GM12873 (cell line): ENCODE measurements at regions not wholly inside any gene's neighbourhood (a gene's known extent, or its start where the extent isn't known, plus 50 kb on each side); places are given as distances from the start of the nearest gene placed in this dataset.

Experiments
- TF ChIP-seq, protein P1 (sequence below): IDR thresholded peaks from 2 replicates; pipeline ENCODE4 v1.5.1; 2012; ENCODE audit warnings: low read depth, mild to moderate bottlenecking, moderate library complexity, low read length, control low read depth; ENCODE audit not compliant: insufficient read depth; ENCODE audit errors: missing control alignments

DNA sequence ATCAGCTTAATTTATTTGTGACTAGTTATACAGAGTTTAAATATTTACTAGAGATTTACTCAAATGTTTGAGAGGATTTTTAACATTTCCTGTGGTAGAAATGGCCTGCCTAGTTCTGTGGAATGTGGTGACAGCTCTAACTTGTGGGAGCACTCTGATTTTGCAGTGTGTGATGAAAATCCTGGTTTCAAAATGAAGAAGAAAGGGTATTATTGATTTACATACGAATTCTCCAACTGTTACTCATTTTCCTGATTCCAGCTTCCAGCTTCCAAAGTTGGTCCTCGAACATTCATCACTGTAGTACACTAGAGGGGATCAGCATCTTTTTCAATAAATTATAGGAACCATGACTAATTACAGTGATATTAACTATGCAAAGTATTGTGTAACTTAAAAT, 462.7 kb upstream of the PKN2 start:
- TF ChIP-seq, protein P1, sequence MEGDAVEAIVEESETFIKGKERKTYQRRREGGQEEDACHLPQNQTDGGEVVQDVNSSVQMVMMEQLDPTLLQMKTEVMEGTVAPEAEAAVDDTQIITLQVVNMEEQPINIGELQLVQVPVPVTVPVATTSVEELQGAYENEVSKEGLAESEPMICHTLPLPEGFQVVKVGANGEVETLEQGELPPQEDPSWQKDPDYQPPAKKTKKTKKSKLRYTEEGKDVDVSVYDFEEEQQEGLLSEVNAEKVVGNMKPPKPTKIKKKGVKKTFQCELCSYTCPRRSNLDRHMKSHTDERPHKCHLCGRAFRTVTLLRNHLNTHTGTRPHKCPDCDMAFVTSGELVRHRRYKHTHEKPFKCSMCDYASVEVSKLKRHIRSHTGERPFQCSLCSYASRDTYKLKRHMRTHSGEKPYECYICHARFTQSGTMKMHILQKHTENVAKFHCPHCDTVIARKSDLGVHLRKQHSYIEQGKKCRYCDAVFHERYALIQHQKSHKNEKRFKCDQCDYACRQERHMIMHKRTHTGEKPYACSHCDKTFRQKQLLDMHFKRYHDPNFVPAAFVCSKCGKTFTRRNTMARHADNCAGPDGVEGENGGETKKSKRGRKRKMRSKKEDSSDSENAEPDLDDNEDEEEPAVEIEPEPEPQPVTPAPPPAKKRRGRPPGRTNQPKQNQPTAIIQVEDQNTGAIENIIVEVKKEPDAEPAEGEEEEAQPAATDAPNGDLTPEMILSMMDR, result no peak

DNA sequence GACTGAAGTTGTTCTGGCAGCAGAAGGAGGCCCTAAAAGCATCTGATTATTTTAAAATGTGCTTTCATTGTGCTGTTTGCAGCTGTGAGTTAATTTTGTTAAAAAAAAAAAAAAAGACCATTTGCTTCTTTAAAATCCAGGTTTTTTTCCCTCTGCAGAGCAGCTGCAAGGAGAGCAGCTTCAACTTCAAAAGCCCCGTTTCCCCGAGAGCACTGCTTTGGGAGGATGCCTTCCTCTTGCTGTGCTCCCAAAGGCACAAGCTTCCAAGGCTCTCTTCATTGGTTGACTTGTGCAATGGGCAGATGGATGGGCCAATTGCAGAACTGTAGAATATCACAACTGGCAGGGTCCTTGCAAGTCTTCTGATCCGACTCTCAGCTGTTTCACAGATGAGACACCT, 459.2 kb upstream of the PKN2 start:
- TF ChIP-seq, protein P1, result no peak

DNA sequence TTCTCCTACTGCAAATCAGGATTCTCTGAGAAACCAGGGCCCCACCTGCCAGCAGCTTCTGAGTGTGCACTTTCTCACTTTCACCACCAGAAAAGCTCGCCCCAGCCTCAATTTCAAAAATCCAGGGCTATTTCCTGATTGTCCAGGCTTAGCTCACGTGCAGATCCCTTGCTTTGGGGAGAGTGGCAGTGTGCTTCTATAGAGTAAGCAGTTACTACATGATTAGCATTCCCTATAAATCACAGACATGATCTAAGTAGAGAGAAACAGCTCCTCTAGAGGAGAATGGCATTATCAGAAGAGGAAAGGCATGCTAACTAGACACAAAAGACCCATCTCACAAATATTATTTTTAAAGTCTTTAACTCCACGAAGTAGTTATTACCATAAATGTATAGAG, 456.0 kb upstream of the PKN2 start:
- TF ChIP-seq, protein P1, result no peak

DNA sequence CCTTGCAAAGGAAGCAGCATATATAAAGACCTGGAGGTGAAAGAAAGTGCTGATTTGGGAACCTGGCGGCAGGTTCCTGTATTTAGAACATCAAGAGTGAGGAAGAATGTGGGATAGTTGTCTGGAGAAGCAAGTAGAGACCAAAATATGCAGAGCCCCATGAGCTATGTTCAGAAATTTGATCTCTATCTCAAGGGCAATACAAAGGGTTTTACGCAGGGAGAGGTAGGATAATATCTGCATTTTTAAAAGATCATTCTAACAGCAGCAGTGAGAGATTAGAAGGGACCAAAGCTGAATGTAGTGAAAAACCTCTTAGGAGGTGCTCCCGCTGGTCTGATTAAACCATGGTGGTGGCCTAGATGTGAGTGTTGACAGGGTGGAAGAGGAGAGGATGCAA, 453.9 kb upstream of the PKN2 start:
- TF ChIP-seq, protein P1, result no peak

DNA sequence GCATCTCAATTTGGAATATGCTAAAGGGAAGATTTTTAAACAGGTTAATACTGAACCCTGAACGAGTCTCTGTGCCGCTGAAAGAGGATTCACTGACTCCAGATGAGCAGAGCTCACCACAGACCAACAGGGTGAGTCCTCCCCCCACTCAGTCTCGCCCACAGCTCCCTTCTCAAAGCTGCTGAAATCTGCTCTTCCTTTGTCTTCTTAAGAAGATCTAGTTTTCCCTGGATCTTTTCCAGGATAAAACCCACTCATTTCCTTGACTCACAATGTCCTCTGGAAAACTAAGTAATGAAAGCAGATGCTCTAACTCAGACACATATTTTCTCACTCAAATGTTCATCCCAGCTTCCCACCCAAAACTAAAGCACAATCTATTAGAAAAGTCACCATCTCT, 447.0 kb upstream of the PKN2 start:
- TF ChIP-seq, protein P1, result no peak

DNA sequence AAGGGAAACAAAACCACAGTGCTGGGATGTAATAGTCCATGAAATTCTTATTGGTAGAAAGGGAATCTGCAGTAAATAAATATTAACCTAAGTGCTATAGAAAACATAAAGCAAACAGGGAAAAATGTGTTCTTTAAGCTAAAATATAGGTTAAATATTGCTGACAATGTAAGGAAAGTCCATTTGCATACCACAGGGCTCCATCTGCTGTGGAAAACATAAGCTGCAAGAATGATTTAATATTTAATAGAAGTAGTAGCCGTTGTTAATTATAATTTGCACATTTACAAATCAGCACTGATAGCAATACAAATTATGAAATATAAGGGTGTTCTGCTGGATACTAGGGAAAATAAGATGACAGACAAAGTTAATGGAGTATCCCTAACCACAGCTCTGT, 444.9 kb upstream of the PKN2 start:
- TF ChIP-seq, protein P1, result no peak

DNA sequence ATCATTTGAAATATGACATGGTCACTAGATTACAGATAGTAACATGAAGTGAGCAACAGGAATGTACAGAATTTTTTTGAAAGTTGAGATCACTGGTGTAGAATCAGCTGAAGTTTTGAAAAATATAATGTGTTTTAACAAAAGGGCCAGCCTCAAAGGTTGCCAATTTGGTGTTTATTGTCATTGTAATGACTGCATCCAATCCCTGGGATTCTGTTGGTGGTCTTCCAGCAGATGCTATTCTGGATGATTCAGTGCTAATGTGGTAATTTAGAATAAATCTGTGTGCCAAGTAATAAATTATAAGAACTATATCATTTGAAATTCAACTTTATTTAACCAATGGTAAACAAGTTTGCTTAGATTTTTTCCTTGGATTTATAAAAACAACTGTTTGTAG, 436.4 kb upstream of the PKN2 start:
- TF ChIP-seq, protein P1, result no peak
